GM12864 (cell line): ENCODE measurements at regions not wholly inside any gene's neighbourhood (a gene's known extent, or its start where the extent isn't known, plus 50 kb on each side); places are given as distances from the start of the nearest gene placed in this dataset.

ENCODE experiments used
- DNase-seq: peaks from one replicate; pipeline ENCODE4 v3.0.0-alpha.2; 2011; ENCODE audit warnings: low read depth
- H3K4me3 ChIP-seq: 2 replicates; pipeline ENCODE4 v1.5.1; 2011; ENCODE audit warnings: mild to moderate bottlenecking, low read depth, low read length, control low read depth
- CTCF ChIP-seq: IDR thresholded peaks from 2 replicates; pipeline ENCODE4 v1.5.1; 2011; ENCODE audit warnings: low read depth, mild to moderate bottlenecking, moderate library complexity, low read length, control low read depth, inconsistent platforms; ENCODE audit errors: missing control alignments

DNA sequence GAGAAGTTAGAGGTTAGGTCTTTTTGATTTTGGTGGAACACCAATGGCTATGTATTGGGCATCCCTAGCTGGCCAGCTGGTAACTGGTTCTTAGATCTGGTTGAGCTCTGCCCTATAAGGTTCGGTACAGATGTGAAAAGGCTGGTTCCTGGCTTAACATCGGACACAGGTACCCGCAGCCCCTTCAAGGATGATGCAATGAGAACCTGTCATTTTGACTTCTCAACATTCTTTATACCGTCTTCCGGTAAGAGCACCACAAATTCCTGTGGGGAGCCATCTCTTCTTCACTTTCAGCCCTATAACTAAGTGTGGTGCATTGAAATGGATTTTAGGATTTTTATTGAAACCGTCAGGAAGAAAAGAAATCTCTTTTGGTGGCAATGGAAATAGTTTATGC is 222.8 kb downstream of the ADAMTS9 start:
- H3K4me3 ChIP-seq = no peak overlapping the region
- DNase-seq = no peak
- TF ChIP-seq CTCF = no peak

DNA sequence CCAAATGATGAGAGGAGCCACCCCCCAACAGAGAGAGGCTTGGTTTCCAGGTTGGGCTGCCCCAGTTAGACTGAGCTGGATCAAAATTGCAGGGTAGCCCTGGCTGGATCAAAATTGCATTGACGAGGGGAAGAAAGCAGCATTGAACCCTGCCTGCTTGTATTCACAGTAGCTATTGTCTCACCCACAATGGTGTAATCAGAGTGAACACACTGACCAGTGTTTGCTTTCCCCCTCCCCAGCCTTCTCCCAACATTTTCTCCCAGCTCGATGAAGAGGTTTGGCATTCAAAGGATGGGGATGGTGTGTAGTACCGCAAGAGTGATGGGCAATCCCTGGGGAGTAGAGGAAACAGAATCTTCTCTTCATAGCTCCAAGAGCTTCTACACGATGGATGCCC is 223.8 kb downstream of the ADAMTS9 start:
- DNase-seq = no peak
- H3K4me3 ChIP-seq = no peak overlapping the region
- TF ChIP-seq CTCF = no peak

- TF ChIP-seq CTCF = no peak
- DNase-seq = no peak
- no peak overlapping the region for H3K4me3 ChIP-seq
Observed at GRCh38 chr3:64462203-64462602, 225.6 kb downstream of the ADAMTS9 start.

DNA sequence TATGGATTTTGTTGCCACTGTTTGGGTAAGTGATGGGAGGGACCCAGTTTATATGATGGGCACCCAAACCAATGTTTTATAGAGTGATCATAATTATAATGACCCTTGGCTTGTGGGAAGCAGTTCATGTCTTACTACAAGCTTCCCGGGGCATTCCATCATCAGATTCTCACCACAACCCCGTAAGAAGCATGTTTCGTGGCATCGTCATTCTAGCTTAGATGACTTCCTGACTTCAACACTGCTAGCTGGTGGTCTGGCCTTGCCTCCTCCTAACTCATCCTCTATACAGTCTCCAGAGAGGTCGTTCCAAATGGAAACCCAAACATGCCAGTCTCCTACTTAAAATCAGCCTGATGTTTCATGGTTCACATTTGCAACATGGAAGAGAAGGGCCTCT is 226.9 kb downstream of the ADAMTS9 start:
- DNase-seq = no peak
- no peak for TF ChIP-seq CTCF
- no peak overlapping the region for H3K4me3 ChIP-seq

DNA sequence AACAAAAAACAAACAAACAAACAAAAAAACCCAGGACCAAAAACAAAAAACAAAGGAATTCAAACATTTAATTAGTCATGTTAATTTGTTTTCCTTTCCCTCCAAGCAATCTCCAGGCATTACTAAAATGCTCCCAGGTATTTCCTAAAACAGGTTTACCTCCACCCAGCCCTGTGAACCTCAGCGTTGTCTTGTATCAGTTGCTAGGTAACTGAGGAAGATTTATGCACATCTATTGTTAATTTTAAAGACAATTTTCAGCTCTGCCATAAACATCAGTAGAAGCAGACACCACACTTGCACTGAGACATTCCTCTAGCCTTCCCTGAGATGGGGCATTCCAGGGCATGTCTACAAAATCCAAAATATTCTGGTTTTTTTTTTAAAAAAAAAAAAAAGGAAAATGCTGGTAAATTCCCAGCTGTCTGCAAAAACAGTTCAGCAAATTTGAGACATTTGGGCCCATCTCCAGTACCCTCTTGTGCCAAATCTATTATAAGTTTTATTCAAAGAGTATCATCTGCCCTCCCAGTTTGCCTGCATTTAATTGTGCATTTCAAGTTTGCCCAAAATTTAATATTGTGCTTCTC is 227.6 kb downstream of the ADAMTS9 start:
- DNase-seq = no peak
- no peak for TF ChIP-seq CTCF
- no peak overlapping the region for H3K4me3 ChIP-seq

DNA sequence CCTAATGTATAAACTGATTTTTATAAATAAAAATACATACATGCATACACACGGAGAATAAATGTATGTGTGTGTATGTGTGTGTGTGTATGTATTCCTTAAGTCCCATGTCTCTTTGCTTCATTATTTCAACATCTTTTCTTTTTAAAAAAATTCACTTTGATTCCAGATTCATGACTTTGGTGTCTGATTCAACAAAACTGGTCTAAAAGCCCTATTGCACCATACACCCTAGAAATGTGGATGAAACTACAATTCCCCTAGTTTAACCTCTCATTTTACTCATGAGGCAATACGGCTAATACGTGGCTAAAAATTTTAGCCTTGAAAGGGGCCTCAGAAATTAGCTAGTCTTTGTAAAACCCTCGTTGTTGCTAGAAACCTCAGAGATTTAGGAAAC is 228.1 kb downstream of the ADAMTS9 start:
- DNase-seq = no peak
- no peak for TF ChIP-seq CTCF
- no peak overlapping the region for H3K4me3 ChIP-seq

- no peak for DNase-seq
- no peak for TF ChIP-seq CTCF
- H3K4me3 ChIP-seq = no peak overlapping the region
Observed at GRCh38 chr3:64457811-64458210, 230.0 kb downstream of the ADAMTS9 start.
